HG02759 (cell line): ENCODE measurements at regions not wholly inside any gene's neighbourhood (a gene's known extent, or its start where the extent isn't known, plus 50 kb on each side); places are given as distances from the start of the nearest gene placed in this dataset.

Experiments
- ATAC-seq: cut with Tn5 transposase; IDR thresholded peaks from one replicate; pipeline ENCODE4 v1.9.1; 2021; ENCODE audit warnings: mild to moderate bottlenecking, moderate library complexity; ENCODE audit not compliant: unreplicated experiment

GRCh38 chr10:44769450-44769849 is 141.7 kb upstream of the TMEM72 start:
- no peak for ATAC-seq

- no peak for ATAC-seq
These were observed 139.7 kb upstream of the TMEM72 start for GRCh38 chr10:44771233-44771995.

- ATAC-seq, result no peak
These were observed 137.6 kb upstream of the TMEM72 start for GRCh38 chr10:44773565-44773964.

GRCh38 chr10:44774676-44775401 is 136.3 kb upstream of the TMEM72 start:
- ATAC-seq, result no peak

- ATAC-seq, result no peak
These were observed 135.8 kb upstream of the TMEM72 start for GRCh38 chr10:44775402-44775741.

GRCh38 chr10:44776181-44776580 is 135.0 kb upstream of the TMEM72 start:
- no peak for ATAC-seq

- ATAC-seq, result no peak
These were observed 131.6 kb upstream of the TMEM72 start for GRCh38 chr10:44779511-44779910.

GRCh38 chr10:44780426-44780825 is 130.7 kb upstream of the TMEM72 start:
- ATAC-seq, result no peak

- ATAC-seq, result no peak
These were observed 130.0 kb upstream of the TMEM72 start for GRCh38 chr10:44781131-44781530.

- no peak for ATAC-seq
These were observed 124.8 kb upstream of the TMEM72 start for GRCh38 chr10:44786286-44786850.

- ATAC-seq, result no peak
These were observed 123.6 kb upstream of the TMEM72 start for GRCh38 chr10:44787480-44788075.

GRCh38 chr10:44788147-44789129 is 122.7 kb upstream of the TMEM72 start:
- ATAC-seq, result no peak

- ATAC-seq, result no peak
These were observed 118.9 kb upstream of the TMEM72 start for GRCh38 chr10:44792119-44792775.

GRCh38 chr10:44799966-44800365 is 111.2 kb upstream of the TMEM72 start:
- no peak for ATAC-seq

GRCh38 chr10:44801383-44802327 is 109.5 kb upstream of the TMEM72 start:
- ATAC-seq, result no peak

GRCh38 chr10:44803862-44804261 is 107.3 kb upstream of the TMEM72 start:
- ATAC-seq, result no peak

- ATAC-seq, result no peak
These were observed 106.5 kb upstream of the TMEM72 start for GRCh38 chr10:44804661-44805060.

GRCh38 chr10:44805466-44806210 is 105.5 kb upstream of the TMEM72 start:
- ATAC-seq, result no peak
